A673 (cell line): ENCODE measurements at regions not wholly inside any gene's neighbourhood (a gene's known extent, or its start where the extent isn't known, plus 50 kb on each side); places are given as distances from the start of the nearest gene placed in this dataset.

Experiments used
- BruUV-seq: library from RNA; stranded (reverse); fragments of 400-500 nt; replicated peaks from 2 replicates; lab custom pipeline; 2021; lab: Mats Ljungman, UMichigan
- CTCF ChIA-PET: fragments of 300-600 bp; sonication (Branson Sonifier 250); formaldehyde crosslinking; loops from one replicate; lab custom pipeline; 2022; ENCODE audit warnings: antibody characterized with exemption; lab: Charles Lee
- POLR2A ChIA-PET: fragments of 300-600 bp; sonication (Branson Sonifier 250); formaldehyde crosslinking; loops from one replicate; lab custom pipeline; 2022; ENCODE audit warnings: antibody characterized with exemption; ENCODE audit not compliant: low non-redundant PET; lab: Charles Lee
- DNase-seq: peaks from one replicate; pipeline ENCODE4 v3.0.0-alpha.2; 2015; ENCODE audit warnings: low spot score
- H3K27ac ChIP-seq: fragments of 200-600 bp; sonication (generic); 2 replicates; pipeline ENCODE4 v1.5.1; 2016; ENCODE audit warnings: mixed run types, low read depth, mild to moderate bottlenecking, mixed read lengths, antibody characterized with exemption, low read length; ENCODE audit not compliant: poor library complexity, severe bottlenecking
- H3K27me3 ChIP-seq: fragments of 200-600 bp; sonication (generic); replicated peaks from 2 replicates; pipeline ENCODE4 v1.6.1; 2017; ENCODE audit warnings: mixed run types, low read depth, mild to moderate bottlenecking, mixed read lengths, antibody characterized with exemption, low read length; ENCODE audit not compliant: insufficient read depth, poor library complexity
- H3K36me3 ChIP-seq: fragments of 200-600 bp; sonication (generic); 2 replicates; pipeline ENCODE4 v1.6.1; 2016; ENCODE audit warnings: mixed run types, mild to moderate bottlenecking, mixed read lengths, antibody characterized with exemption, low read length; ENCODE audit not compliant: insufficient read depth, poor library complexity, severe bottlenecking
- H3K4me1 ChIP-seq: fragments of 200-600 bp; sonication (generic); 2 replicates; pipeline ENCODE4 v1.6.1; 2017; ENCODE audit warnings: mixed run types, mild to moderate bottlenecking, mixed read lengths, antibody characterized with exemption, low read length; ENCODE audit not compliant: insufficient read depth, poor library complexity, severe bottlenecking
- H3K4me3 ChIP-seq: fragments of 200-600 bp; sonication (generic); 2 replicates; pipeline ENCODE4 v1.5.1; 2016; ENCODE audit warnings: low read depth, mixed run types, mild to moderate bottlenecking, mixed read lengths, low read length; ENCODE audit not compliant: poor library complexity, severe bottlenecking
- H3K9me3 ChIP-seq: fragments of 200-600 bp; sonication (generic); 2 replicates; pipeline ENCODE4 v1.6.1; 2016; ENCODE audit warnings: mixed run types, low read depth, mild to moderate bottlenecking, mixed read lengths, antibody characterized with exemption, low read length; ENCODE audit not compliant: poor library complexity, severe bottlenecking
- EZH2 ChIP-seq: fragments of 200-600 bp; sonication (generic); IDR thresholded peaks from 2 replicates; pipeline ENCODE4 v1.6.1; 2017; ENCODE audit warnings: borderline replicate concordance, low read depth, mild to moderate bottlenecking, mixed read lengths, antibody characterized with exemption, low read length; ENCODE audit not compliant: poor library complexity, severe bottlenecking
- intact Hi-C: fragments of 100-400 bp; cut with micrococcal nuclease; formaldehyde crosslinking; loops from one replicate; pipeline ENCODE4 v1.10.0; 2022; ENCODE audit not compliant: unreplicated experiment
- TF ChIP-seq, protein P1 (sequence below): fragments of 300-800, 200-600 bp; sonication (generic); conservative IDR thresholded peaks from 2 replicates; pipeline ENCODE4 v1.5.1; 2017; ENCODE audit warnings: low read depth, mild to moderate bottlenecking, antibody characterized with exemption, low read length, moderate library complexity, mixed read lengths

DNA sequence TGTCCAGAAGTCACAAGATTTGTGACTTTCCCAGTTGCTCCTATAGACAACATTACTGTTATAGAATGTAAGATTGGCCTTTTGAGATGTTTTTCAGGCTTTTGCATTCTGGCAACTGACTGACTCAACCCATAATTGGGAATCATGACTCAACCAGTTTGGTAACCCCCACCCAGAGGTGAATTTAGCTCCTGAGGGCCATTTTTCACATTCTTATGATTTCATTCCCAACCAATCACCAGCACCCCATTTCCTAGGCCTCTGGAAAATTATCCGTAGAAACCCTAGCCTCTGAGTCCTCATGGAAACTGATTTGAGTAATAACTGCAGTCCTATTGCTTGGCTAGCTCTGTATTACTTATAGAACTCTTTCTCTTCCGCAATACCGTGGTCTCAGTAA, 626.0 kb upstream of the SEL1L start:
- CTCF ChIA-PET = no interaction called here
- POLR2A ChIA-PET = no interaction called here
- no TSS peak for BruUV-seq

DNA sequence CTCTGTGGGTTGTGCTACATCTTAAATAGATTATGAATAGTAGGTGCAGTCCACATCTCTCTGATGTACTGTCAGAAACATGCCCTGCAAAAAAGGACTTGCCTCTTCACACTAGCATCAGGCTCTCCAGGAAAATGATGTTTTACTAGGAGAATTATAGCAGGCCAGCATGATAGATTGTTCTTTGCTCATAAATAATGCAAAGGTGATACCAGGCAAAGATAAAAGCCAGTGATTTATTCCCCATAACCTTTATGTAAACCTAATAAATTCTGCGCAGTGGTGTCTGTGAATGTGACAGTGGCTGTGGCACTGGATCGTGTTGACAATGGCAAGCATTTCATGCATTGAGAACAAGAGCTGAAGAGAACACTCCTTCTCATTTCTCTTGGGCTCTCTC, 646.5 kb upstream of the SEL1L start:
- ChIA-PET POLR2A (no interaction called here), CTCF (no interaction called here)
- Histone ChIP-seq H3K4me1 (no peaks in the 10 kb centered on the region), H3K9me3 (no peaks in the 10 kb centered on the region), H3K27me3 (no peaks in the 10 kb centered on the region), H3K27ac (no peak overlapping the region), H3K4me3 (no peak overlapping the region), H3K36me3 (no peaks in the 10 kb centered on the region)
- TF ChIP-seq, protein P1, sequence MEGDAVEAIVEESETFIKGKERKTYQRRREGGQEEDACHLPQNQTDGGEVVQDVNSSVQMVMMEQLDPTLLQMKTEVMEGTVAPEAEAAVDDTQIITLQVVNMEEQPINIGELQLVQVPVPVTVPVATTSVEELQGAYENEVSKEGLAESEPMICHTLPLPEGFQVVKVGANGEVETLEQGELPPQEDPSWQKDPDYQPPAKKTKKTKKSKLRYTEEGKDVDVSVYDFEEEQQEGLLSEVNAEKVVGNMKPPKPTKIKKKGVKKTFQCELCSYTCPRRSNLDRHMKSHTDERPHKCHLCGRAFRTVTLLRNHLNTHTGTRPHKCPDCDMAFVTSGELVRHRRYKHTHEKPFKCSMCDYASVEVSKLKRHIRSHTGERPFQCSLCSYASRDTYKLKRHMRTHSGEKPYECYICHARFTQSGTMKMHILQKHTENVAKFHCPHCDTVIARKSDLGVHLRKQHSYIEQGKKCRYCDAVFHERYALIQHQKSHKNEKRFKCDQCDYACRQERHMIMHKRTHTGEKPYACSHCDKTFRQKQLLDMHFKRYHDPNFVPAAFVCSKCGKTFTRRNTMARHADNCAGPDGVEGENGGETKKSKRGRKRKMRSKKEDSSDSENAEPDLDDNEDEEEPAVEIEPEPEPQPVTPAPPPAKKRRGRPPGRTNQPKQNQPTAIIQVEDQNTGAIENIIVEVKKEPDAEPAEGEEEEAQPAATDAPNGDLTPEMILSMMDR = no peak
- TF ChIP-seq EZH2 = no peak
- no TSS peak for BruUV-seq
- intact Hi-C loops = no loop called here
- no peak for DNase-seq

More for the DNA sequence above, 626.0 kb upstream of the SEL1L start:
- H3K4me3 ChIP-seq = no peak overlapping the region
- no peaks in the 10 kb centered on the region for H3K4me1 ChIP-seq
- no peak for DNase-seq
- no peaks in the 10 kb centered on the region for H3K27me3 ChIP-seq
- peaks cover 14% of the 10 kb centered on the region for H3K9me3 ChIP-seq
- no peak for TF ChIP-seq EZH2
- TF ChIP-seq, protein P1 = no peak
- H3K36me3 ChIP-seq = no peaks in the 10 kb centered on the region
- intact Hi-C loops = no loop called here
- H3K27ac ChIP-seq = no peak overlapping the region

DNA sequence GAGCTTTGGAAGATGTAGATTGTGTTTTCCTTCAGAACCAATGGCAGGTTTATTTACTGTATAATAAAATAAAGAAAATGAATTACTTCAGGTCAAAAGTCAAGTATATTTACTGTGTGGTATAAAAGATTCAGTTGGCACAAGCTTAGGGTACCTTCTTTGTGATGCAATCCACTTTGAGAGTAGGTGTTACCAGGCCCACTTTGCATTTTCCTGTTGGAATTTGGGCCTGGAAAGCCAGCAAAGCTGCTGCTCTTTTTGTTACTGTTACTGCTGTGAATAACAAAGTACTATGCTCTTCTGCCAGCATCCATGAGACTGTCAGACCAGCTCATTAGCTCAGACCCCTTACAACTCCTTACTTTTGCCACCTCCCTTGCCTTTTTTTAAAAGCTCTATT, 649.0 kb upstream of the SEL1L start:
- H3K27me3 ChIP-seq = no peaks in the 10 kb centered on the region
- H3K9me3 ChIP-seq = peaks cover under 1% of the 10 kb centered on the region
- TF ChIP-seq EZH2 = no peak
- TF ChIP-seq, protein P1 = no peak
- intact Hi-C loops = no loop called here
- H3K4me3 ChIP-seq = no peak overlapping the region
- H3K27ac ChIP-seq = no peak overlapping the region
- no peaks in the 10 kb centered on the region for H3K36me3 ChIP-seq
- BruUV-seq = no TSS peak
- CTCF ChIA-PET = no interaction called here
- POLR2A ChIA-PET = no interaction called here
- H3K4me1 ChIP-seq = no peaks in the 10 kb centered on the region
- no peak for DNase-seq
